WERI-Rb-1 (cell line): ENCODE measurements at regions not wholly inside any gene's neighbourhood (a gene's known extent, or its start where the extent isn't known, plus 50 kb on each side); places are given as distances from the start of the nearest gene placed in this dataset.
"Not testable (repeated sequence)": the region's sequence is repeated elsewhere in the genome, so short reads cannot be mapped to it uniquely, and the experiment has no call there.

Experiments
- DNase-seq: peaks from one replicate; pipeline ENCODE4 v3.0.0-alpha.2; 2020
- H3K27ac ChIP-seq: fragments of 250-450 bp; sonication (Bioruptor Pico); 2 replicates; pipeline ENCODE4 v1.5.1; 2020; ENCODE audit warnings: mild to moderate bottlenecking, moderate library complexity
- H3K27me3 ChIP-seq: fragments of 250-450 bp; sonication (Bioruptor Pico); 2 replicates; pipeline ENCODE4 v1.5.1; 2021; ENCODE audit warnings: mild to moderate bottlenecking, low read depth, moderate library complexity; ENCODE audit not compliant: insufficient read depth, severe bottlenecking
- H3K36me3 ChIP-seq: fragments of 250-450 bp; sonication (Bioruptor Pico); 2 replicates; pipeline ENCODE4 v1.5.1; 2020; ENCODE audit warnings: mild to moderate bottlenecking, moderate library complexity
- H3K4me3 ChIP-seq: 2 replicates; pipeline ENCODE4 v1.5.1; 2011; ENCODE audit warnings: low read depth, mild to moderate bottlenecking, control low read depth, low read length
- H3K9me3 ChIP-seq: fragments of 250-450 bp; sonication (Bioruptor Pico); 2 replicates; pipeline ENCODE4 v1.5.1; 2021; ENCODE audit warnings: mild to moderate bottlenecking, moderate library complexity; ENCODE audit not compliant: severe bottlenecking
- TF ChIP-seq, protein P1 (sequence below): IDR thresholded peaks from 2 replicates; pipeline ENCODE4 v1.5.1; 2011; ENCODE audit warnings: low read depth, mild to moderate bottlenecking, control low read depth, inconsistent platforms, low read length

DNA sequence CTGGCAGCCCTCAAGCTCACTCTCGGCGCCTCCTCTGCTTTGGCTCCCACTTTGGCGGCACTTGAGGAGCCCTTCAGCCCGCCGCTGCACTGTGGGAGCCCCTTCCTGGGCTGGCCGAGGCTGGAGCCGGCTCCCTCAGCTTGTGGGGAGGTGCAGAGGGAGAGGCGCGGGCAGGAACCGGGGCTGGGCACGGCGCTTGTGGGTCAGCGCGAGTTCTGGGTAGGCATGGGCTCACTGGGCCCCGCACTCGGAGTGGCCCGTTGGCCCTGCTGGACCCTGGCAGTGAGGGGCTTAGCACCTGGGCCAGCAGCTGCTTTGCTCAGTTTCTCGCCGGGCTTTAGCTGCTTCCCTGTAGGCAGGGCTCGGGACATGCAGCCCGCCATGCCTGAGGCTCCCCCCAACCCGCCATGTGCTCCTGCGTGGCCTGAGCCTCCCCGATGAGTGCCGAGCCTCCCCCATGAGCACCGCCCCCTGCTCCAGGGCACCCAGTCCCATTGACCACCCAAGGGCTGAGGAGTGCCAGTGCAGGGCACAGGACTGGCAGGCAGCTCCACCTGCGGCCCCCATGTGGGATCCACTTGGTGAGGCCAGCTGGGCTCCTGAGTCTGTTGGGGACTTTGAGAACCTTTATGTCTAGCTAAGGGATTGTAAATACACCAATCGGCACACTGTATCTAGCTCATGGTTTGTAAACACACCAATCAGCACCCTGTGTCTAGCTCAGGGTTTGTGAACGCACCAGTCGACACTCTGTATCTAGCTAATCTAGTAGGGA lies 101.5 kb upstream of the DRD5 start:
- DNase-seq, result no peak
- no peak overlapping the region for H3K4me3 ChIP-seq
- no peaks in the 10 kb centered on the region for H3K9me3 ChIP-seq
- H3K27me3 ChIP-seq, result no peaks in the 10 kb centered on the region
- H3K36me3 ChIP-seq, result no peaks in the 10 kb centered on the region
- TF ChIP-seq, protein P1, sequence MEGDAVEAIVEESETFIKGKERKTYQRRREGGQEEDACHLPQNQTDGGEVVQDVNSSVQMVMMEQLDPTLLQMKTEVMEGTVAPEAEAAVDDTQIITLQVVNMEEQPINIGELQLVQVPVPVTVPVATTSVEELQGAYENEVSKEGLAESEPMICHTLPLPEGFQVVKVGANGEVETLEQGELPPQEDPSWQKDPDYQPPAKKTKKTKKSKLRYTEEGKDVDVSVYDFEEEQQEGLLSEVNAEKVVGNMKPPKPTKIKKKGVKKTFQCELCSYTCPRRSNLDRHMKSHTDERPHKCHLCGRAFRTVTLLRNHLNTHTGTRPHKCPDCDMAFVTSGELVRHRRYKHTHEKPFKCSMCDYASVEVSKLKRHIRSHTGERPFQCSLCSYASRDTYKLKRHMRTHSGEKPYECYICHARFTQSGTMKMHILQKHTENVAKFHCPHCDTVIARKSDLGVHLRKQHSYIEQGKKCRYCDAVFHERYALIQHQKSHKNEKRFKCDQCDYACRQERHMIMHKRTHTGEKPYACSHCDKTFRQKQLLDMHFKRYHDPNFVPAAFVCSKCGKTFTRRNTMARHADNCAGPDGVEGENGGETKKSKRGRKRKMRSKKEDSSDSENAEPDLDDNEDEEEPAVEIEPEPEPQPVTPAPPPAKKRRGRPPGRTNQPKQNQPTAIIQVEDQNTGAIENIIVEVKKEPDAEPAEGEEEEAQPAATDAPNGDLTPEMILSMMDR, result no peak
- no peak overlapping the region for H3K27ac ChIP-seq

DNA sequence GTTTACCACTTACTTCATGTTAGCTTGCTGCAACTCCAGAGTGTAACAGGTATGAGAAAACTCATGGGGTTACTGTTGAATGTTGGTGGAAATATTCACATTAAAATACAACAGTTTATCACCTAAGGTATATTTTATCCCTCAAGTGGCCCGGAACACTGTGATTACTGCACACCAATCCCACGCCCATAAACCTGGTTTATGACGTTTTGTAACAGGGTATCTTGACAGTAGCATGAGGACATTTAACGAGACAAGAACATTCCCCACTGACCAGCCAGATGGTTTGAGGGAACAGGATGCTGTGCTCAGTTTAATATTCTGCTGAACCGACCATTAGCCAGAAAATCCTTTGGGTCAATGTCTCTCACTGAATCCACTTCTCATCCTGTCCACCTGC lies 98.3 kb upstream of the DRD5 start:
- H3K9me3 ChIP-seq, DNase-seq, H3K36me3 ChIP-seq, H3K27ac ChIP-seq, H3K27me3 ChIP-seq, H3K4me3 ChIP-seq: not testable (repeated sequence)

DNA sequence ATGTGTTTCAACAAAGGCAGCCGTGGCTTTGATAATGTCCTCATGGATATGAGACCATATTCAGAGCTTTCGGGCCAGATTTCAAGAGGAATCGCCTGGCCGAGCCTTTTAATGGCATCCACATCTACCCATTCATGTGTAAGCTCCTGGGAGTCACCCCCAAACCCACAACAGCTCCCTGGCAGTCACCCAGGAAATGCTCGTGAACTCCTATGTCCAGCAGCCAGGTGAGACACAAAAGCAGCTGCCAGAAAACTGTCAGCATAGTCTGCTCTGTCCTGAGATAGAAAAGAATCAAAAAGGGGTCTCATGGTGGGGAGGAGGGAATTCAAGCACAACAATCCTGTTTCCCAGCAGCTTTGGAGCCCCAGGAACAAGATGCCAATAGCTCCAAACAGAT lies 96.4 kb upstream of the DRD5 start:
- H3K9me3 ChIP-seq, H3K36me3 ChIP-seq, H3K4me3 ChIP-seq, H3K27me3 ChIP-seq, DNase-seq: not testable (repeated sequence)
- peak overlapping the region; percentile 64 for H3K27ac ChIP-seq

DNA sequence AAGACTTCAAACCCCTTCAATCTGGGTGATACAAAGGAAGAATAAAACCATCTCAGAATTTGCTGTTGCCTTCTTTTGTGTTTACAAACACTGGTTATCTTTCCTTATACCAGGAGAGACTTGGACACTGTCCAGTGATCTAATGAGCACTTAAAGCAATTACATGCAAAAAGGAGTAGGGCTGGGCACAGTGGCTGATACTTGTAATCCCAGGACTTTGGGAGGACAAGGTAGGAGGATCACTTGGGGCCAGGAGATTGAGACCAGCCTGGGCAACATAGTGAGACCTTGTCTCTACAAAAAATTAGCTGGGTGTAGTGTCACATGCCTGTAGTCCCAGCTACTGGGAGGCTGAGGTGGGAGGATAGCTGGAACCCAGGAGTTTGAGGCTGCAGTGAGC lies 95.7 kb upstream of the DRD5 start:
- H3K27ac ChIP-seq, result no peak overlapping the region
- no peaks in the 10 kb centered on the region for H3K27me3 ChIP-seq
- no peaks in the 10 kb centered on the region for H3K36me3 ChIP-seq
- H3K9me3 ChIP-seq, result no peaks in the 10 kb centered on the region
- TF ChIP-seq, protein P1, result no peak
- peak; percentile 68 for DNase-seq
- no peak overlapping the region; the same call in 1 of the 2 replicates for H3K4me3 ChIP-seq

DNA sequence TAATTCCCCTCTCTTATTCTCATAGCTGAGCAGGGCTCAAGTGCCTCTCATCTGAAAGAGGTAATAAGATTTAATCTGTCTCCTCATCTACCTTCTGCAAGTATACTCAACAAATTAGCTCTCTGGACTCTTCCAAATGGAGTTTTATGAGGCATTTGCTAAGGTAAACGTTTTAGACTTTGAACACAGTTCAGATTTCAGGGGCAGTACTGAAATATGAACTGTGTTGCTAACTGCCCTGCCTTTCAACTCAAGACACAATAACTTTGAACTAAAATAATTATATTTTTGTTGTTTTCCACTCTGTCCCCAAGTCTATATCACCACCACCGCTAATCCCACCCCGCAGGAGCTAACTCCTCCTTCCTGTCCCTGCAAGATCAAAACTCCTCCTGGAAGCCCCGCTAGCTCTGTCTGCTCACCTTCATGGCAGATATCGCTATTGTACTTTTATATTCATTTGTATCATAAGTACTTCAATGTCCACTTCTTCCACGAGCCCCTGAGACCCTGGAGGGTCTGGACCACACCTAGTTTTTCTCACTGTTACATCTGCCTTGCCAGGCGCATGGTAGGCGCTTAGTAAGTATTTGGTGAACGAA lies 90.7 kb upstream of the DRD5 start:
- H3K9me3 ChIP-seq, H3K27me3 ChIP-seq, H3K36me3 ChIP-seq: not testable (repeated sequence)
- peak; percentile 79 for DNase-seq
- Histone ChIP-seq H3K27ac (peak overlapping the region; percentile 81), H3K4me3 (peak overlapping the region; percentile 66)

DNA sequence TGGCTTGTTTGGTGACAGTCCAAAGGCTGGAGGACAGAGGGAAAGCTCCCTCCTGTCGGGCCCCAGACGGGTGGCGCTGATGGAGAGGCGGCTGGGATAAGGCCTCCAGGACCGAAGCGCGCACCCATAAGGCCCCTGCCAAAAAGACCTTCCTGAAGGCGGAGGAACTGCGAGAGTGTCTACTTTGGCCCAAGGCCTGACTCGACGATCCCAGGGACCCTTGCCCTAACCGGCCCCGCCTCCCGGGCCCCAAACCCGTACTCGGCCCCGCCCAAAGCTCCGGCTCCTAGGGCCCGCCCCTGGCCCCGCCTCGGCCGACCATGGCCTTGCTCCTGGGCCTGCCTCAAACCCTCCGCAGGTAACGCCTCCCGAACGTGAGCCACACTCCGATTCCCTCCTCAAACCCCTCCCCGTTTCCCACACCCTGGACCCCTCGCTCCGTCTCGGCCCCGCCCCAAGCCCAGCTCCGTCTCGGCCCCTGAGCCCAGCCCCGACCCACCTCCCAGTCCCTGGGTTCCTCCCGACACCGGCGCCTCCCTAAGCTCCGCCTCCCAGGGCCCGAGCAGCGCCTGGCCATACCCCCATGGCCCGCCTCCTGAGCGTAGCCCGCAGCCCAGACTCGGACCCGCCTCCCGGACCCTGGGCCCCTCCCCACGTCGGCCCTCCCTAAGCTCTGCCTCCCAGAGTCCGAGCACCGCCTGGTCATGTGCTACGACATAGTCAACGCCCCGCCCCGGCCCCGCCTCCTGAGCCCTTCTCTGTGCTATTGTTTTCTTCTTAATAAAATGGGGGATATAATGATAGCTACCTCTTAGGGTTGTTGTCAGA lies 90.0 kb upstream of the DRD5 start:
- H3K36me3 ChIP-seq, result no peaks in the 10 kb centered on the region
- H3K9me3 ChIP-seq, result no peaks in the 10 kb centered on the region
- H3K4me3 ChIP-seq, result peak overlapping the region; percentile 66
- H3K27ac ChIP-seq, result peak overlapping the region; percentile 81
- peak; percentile 99 for DNase-seq
- TF ChIP-seq, protein P1, result no peak
- no peaks in the 10 kb centered on the region for H3K27me3 ChIP-seq

DNA sequence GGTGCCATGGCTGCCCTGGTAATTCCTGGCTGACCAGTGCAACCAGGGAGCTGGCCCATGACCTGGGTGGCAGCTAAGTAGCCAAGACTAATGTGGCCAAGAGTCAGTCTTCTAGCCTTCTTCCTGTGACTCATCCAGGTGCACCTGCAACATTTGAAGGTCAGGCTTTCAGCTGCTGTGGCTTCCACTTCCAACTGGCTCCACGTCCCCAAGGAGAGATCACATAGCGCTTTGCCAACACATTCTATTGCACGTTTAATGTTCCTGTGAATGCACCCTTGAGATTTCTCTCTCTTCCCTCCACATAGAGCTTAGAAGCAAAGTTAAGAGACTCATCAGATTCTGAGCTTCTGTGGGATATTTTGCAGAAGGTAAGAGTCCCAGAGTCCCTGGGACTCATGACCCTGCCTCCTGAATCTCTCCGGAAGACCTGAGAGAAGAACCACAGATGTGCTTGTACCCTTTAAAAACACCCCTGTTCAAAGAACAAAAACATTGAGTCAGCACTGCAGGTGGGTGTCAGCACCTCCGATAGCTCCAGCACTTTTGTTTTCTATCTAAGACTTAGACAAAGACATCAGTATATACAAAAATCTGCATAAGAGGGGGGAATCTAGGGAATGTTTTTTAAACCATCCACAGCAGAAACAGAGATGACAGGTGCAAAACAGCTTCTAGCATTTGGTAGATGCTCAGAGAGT lies 88.5 kb upstream of the DRD5 start:
- DNase-seq, H3K27me3 ChIP-seq, H3K9me3 ChIP-seq, H3K27ac ChIP-seq, H3K4me3 ChIP-seq, H3K36me3 ChIP-seq: not testable (repeated sequence)

DNA sequence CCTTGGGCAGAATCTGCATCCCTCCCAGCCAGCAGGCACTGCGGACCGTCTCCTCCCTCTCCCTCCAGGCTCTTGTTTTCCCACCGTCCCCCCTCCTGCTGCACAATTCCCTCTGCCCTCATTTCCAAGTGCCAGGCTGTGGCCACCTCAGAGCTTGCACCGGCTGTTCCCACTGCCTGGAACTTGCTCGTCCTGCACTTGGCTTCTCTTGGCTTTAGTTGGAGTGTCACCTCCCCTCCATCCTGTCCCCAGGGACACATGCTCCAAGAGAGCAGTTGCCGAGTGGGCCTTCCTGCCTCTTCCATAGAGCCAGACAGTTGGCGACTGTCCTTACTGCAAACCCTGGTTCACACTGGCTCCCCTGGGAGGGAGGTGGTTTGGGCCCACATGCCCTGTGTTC lies 87.0 kb upstream of the DRD5 start:
- not testable (repeated sequence) for DNase-seq, H3K36me3 ChIP-seq, H3K9me3 ChIP-seq, H3K4me3 ChIP-seq, H3K27me3 ChIP-seq, H3K27ac ChIP-seq
